ENCODE measurements at regions not wholly inside any gene's neighbourhood (a gene's known extent, or its start where the extent isn't known, plus 50 kb on each side); places are given as distances from the start of the nearest gene placed in this dataset.

GRCh38 chr9:79151791-79152190 is 420.0 kb upstream of the TLE4 start:
- Mint-ChIP-seq H3K27ac (no peak overlapping the region), H3K36me3 (ENCODE audit: low read depth) (no peaks in the 10 kb centered on the region), H3K4me1 (ENCODE audit: low read depth) (no peaks in the 10 kb centered on the region), H3K9me3 (no peaks in the 10 kb centered on the region), H3K4me3 (no peak overlapping the region), H3K27me3 (peaks cover 3% of the 10 kb centered on the region)

DNA sequence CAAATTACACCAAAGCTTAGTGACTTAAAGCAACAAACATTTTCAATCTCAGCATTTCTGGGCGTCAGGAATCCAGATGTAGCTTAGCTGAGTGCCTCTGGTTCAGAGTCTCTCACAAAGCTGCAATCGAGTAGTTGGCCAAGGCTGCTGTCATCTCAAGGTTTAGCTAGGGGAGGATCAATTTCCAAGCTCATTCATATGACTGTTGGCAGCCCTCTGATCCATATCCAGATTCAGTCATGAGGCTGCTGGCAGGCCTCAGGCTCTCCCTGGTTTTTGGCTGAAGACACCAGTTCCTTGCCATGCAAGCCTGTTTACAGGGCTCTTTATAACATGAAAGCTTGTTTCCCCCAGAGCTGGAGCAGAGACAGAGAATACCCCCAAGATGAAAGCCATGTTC is 419.5 kb upstream of the TLE4 start:
- Mint-ChIP-seq H3K27ac (no peak overlapping the region), H3K4me1 (ENCODE audit: low read depth) (no peaks in the 10 kb centered on the region), H3K4me3 (no peak overlapping the region), H3K27me3 (peaks cover 3% of the 10 kb centered on the region), H3K9me3 (no peaks in the 10 kb centered on the region), H3K36me3 (ENCODE audit: low read depth) (no peaks in the 10 kb centered on the region)

DNA sequence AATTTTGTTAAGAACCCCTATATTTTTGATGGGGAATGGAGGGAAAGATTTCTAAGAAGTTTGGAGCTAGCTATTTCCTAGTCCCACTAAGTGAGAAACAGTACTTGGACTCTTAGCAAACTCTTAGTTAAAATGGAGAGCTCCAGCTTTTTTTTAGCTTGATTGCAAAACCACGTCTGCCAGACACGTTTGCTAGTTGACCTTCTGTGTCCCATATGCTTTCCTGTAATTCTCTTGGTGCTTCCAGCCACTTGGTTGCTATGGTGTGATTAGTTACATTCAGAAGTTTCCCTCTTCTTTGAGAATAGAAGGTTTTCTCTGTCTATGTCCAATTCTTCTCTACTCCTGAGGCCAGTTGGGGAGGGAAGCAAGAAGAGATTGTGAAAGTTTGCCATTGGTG is 417.0 kb upstream of the TLE4 start:
- Mint-ChIP-seq H3K4me1 (ENCODE audit: low read depth) (no peaks in the 10 kb centered on the region), H3K36me3 (ENCODE audit: low read depth) (no peaks in the 10 kb centered on the region), H3K9me3 (no peaks in the 10 kb centered on the region), H3K27ac (no peak overlapping the region), H3K27me3 (peaks cover 3% of the 10 kb centered on the region), H3K4me3 (no peak overlapping the region)

GRCh38 chr9:79155308-79155707 is 416.5 kb upstream of the TLE4 start:
- Mint-ChIP-seq H3K4me1 (ENCODE audit: low read depth) (no peaks in the 10 kb centered on the region), H3K27me3 (peaks cover 6% of the 10 kb centered on the region), H3K9me3 (no peaks in the 10 kb centered on the region), H3K36me3 (ENCODE audit: low read depth) (no peaks in the 10 kb centered on the region), H3K27ac (no peak overlapping the region), H3K4me3 (no peak overlapping the region)

DNA sequence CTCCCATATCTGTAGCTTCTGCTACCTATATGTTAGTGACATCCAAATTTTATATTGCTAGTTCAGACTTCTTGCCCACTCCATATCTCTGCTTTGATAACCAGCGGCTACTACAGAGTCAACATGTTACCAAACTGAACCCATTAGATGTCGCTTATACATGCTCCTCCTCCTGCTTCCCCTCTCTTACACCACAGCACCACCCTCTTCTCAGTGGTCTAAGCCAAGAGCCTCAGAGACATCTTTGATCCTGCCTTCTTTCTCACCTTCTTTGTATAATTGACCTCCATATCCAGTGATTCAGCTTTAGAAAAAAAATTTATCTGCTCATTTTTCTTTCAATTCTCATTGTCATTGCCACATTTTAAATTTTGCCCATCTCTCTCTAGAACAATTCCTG is 408.2 kb upstream of the TLE4 start:
- H3K36me3 Mint-ChIP-seq (ENCODE audit: low read depth) = no peaks in the 10 kb centered on the region
- H3K27ac Mint-ChIP-seq = no peak overlapping the region
- H3K27me3 Mint-ChIP-seq = peaks cover 4% of the 10 kb centered on the region
- H3K4me1 Mint-ChIP-seq (ENCODE audit: low read depth) = no peaks in the 10 kb centered on the region
- no peaks in the 10 kb centered on the region for H3K9me3 Mint-ChIP-seq
- H3K4me3 Mint-ChIP-seq = no peak overlapping the region

DNA sequence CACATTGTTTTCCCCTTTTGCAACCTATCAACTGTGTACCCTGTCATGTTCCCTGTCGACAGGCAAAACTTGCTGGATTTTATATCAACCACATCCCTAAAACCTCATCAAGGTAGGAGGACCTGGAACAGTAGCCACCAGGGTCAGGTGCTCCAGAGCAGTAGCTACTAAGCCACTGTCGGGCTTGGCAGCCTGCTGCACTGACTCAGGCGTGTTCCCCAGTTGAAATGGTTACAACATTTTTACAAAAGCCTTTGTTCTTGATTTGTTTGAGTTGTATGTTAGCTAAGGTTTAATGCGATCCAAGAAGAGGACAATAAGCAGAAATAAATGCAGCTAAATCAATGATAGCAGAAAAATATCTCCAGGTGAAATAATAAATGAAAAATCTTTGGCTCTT is 407.4 kb upstream of the TLE4 start:
- H3K4me1 Mint-ChIP-seq (ENCODE audit: low read depth) = no peaks in the 10 kb centered on the region
- H3K27ac Mint-ChIP-seq = no peak overlapping the region

DNA sequence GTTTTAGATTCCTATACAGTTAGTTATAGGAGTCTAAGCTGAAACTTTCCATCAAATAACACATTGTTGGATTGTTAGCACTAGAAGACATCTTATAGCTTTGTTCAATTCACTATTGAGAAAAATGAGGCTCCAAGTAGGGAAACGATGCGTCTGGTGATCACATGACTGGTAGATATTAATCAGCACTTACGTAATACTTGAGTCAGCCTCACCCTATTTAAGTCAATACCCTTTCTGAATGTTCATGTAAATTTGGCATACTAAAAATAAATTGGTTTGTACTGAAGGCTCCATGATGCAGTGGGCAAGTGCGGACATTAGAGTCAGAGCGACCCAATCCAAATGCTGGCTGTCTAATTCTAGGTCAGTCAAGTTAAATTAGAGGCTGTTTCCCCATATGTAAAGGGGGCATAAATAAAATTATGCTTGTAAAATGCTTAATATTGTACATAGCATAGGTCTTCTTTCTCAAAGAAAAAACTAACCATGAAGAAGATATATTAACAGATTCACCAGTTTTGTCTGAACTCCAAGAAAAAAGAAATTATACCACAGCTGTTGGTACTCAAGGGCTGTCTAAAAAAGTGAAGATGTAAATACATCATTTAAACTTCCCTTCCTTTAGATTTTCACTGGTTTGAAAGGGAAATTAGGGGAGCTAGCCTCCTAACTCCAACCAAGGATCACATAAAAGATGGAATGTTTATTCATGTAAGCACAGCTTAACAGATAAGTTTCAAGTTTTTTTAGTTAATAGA is 406.6 kb upstream of the TLE4 start:
- no peaks in the 10 kb centered on the region for H3K4me1 Mint-ChIP-seq (ENCODE audit: low read depth)
- no peak overlapping the region for H3K27ac Mint-ChIP-seq
- no peak overlapping the region for H3K4me3 Mint-ChIP-seq
- H3K36me3 Mint-ChIP-seq (ENCODE audit: low read depth) = no peaks in the 10 kb centered on the region
- H3K27me3 Mint-ChIP-seq = peaks cover 2% of the 10 kb centered on the region
- H3K9me3 Mint-ChIP-seq = no peaks in the 10 kb centered on the region

More for the DNA sequence above, 407.4 kb upstream of the TLE4 start:
- Mint-ChIP-seq H3K9me3 (no peaks in the 10 kb centered on the region), H3K27me3 (peaks cover 4% of the 10 kb centered on the region), H3K36me3 (ENCODE audit: low read depth) (no peaks in the 10 kb centered on the region), H3K4me3 (no peak overlapping the region)

DNA sequence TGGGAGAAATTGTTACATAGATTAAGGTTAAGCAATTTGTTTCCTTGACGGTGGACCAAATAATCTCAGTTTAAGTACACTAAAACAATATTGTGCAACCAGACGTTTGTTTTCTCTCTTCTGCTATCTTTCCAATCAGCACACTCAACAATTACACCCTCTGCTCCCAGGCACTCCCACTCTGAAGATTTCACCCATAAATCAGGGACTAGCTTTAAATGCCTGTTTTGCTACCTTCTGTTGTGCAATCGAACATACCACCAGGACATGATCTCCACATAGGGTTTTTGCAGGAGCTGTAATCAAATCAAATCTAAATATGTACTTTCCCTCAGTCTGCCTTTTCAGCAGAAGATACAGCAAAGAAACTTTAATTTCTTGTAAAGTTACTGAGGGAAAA is 405.8 kb upstream of the TLE4 start:
- no peaks in the 10 kb centered on the region for H3K27me3 Mint-ChIP-seq
- H3K4me3 Mint-ChIP-seq = no peak overlapping the region
- no peak overlapping the region for H3K27ac Mint-ChIP-seq
- H3K4me1 Mint-ChIP-seq (ENCODE audit: low read depth) = no peaks in the 10 kb centered on the region
- H3K36me3 Mint-ChIP-seq (ENCODE audit: low read depth) = no peaks in the 10 kb centered on the region
- H3K9me3 Mint-ChIP-seq = no peaks in the 10 kb centered on the region

DNA sequence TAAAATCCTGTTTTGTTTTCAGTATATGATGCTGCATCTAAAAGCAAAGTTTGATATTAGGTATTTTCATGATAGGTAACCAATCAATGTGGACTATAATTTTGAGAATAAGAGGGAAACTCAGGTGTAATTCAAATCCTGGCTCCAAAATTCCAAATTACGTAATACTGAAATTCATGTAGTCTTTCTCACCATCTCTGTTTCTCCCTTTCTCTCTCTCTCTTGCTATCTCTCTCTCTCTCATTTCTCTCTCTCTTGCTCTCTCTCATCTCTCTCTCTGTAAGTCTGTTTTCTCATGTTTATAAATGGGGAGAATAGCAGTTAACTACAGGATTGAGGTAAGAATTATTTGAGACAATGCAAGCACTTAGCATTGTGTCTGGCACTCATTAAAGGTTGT is 401.1 kb upstream of the TLE4 start:
- H3K36me3 Mint-ChIP-seq (ENCODE audit: low read depth) = no peaks in the 10 kb centered on the region
- H3K27ac Mint-ChIP-seq = no peak overlapping the region
- no peaks in the 10 kb centered on the region for H3K4me1 Mint-ChIP-seq (ENCODE audit: low read depth)
- H3K27me3 Mint-ChIP-seq = no peaks in the 10 kb centered on the region
- no peaks in the 10 kb centered on the region for H3K9me3 Mint-ChIP-seq
- H3K4me3 Mint-ChIP-seq = no peak overlapping the region

DNA sequence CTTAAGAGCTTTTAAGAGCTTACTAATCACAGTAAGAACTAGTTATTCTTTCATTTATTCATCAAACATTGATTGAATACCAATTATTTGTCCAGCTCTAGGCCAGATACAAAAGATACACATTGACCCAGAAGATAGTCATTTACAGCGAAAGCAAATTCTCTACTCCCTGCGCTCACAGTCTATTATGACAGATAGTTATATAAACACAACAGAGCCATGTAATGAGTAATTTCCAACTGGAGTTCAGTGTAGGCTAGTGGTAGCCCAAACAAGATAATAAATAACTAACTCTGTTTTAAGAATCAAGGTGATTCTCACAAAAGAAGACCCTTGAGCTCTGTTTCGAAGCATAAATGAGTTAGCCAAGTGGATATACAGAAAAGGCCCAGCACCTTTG is 397.8 kb upstream of the TLE4 start:
- Mint-ChIP-seq H3K27ac (no peak overlapping the region), H3K4me1 (ENCODE audit: low read depth) (no peaks in the 10 kb centered on the region), H3K27me3 (no peaks in the 10 kb centered on the region), H3K4me3 (no peak overlapping the region), H3K36me3 (ENCODE audit: low read depth) (no peaks in the 10 kb centered on the region), H3K9me3 (no peaks in the 10 kb centered on the region)

DNA sequence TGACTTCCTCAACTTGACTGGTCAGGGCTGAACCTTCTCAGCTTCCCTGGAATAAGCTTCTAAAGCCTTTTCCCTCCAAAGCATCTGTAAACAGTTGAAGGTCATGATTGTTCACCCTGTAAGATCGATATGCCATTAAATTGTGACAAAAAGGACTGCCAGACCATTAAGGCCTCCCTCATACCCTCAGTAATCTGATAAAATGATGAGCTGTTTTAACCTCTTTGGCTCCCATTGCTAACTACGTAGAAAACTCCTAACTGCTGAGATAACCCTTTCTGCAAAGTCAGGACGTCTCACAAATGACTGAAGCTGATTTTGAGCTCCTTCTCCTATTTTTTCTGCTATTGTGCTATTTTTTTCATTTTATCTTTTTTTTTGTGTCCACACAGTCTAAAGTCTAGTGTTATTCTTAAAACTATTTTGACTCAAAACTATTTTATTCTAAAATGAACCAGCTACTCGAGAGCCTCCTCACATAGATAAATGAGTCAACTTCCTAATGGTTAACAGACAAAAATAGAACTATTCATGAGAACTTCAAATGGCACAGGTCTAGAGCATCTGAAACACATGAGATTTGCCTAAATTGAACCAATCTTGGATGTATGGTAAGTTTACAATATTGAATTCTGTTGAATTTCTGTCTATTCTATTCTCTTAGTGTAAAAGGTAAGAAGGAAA is 395.6 kb upstream of the TLE4 start:
- Mint-ChIP-seq H3K36me3 (ENCODE audit: low read depth) (no peaks in the 10 kb centered on the region), H3K4me1 (ENCODE audit: low read depth) (no peaks in the 10 kb centered on the region), H3K9me3 (no peaks in the 10 kb centered on the region), H3K4me3 (no peak overlapping the region), H3K27me3 (peaks cover 3% of the 10 kb centered on the region), H3K27ac (no peak overlapping the region)

- Mint-ChIP-seq H3K27ac (no peak overlapping the region), H3K9me3 (no peaks in the 10 kb centered on the region), H3K36me3 (ENCODE audit: low read depth) (no peaks in the 10 kb centered on the region), H3K27me3 (peaks cover 3% of the 10 kb centered on the region), H3K4me1 (ENCODE audit: low read depth) (no peaks in the 10 kb centered on the region), H3K4me3 (no peak overlapping the region)
Measured at GRCh38 chr9:79184831-79185230, 386.9 kb upstream of the TLE4 start.

GRCh38 chr9:79185866-79186265 is 385.9 kb upstream of the TLE4 start:
- no peak overlapping the region for H3K27ac Mint-ChIP-seq
- no peak overlapping the region for H3K4me3 Mint-ChIP-seq
- H3K27me3 Mint-ChIP-seq = no peaks in the 10 kb centered on the region
- no peaks in the 10 kb centered on the region for H3K9me3 Mint-ChIP-seq
- H3K4me1 Mint-ChIP-seq (ENCODE audit: low read depth) = no peaks in the 10 kb centered on the region
- no peaks in the 10 kb centered on the region for H3K36me3 Mint-ChIP-seq (ENCODE audit: low read depth)

DNA sequence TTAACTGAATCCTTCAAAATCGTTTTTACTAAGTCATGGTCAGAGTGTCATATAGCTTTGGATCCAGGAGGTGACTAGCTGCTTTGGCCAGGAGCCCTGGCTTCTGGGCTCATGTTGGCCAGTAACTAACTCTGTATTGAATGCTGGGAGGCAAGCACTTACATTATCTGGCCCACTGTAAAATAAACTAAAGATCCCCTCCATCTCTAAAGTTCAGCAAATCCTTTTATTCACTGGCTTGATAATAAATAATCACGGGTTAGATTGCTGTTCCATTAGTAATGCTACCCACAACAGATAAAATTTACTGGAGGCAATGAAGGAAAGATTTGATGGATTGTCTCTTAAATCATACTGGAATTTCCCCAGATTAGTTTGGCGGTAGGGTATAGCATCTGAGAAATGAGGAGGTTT is 382.2 kb upstream of the TLE4 start:
- Mint-ChIP-seq H3K27me3 (no peaks in the 10 kb centered on the region), H3K4me1 (ENCODE audit: low read depth) (no peaks in the 10 kb centered on the region), H3K27ac (no peak overlapping the region), H3K9me3 (no peaks in the 10 kb centered on the region), H3K36me3 (ENCODE audit: low read depth) (no peaks in the 10 kb centered on the region), H3K4me3 (no peak overlapping the region)

DNA sequence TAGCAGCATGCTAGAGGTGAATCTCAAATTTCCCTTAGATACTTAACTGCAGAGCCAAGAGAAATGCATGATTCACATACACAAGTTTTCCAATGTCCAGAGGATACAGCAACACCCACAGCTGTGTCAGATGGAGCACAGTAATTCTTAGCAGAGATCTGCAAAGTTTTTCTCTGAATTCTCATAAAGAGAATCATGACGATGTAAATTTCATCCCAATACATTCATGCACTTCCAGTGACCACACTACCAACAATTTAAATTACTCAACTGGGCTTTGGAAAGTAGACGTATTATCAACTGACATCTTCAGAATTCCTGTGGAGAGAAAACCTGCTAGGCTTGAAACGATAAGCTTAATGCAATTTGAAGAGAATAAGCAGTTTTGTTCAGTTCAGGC is 378.8 kb upstream of the TLE4 start:
- no peaks in the 10 kb centered on the region for H3K27me3 Mint-ChIP-seq
- no peaks in the 10 kb centered on the region for H3K9me3 Mint-ChIP-seq
- H3K36me3 Mint-ChIP-seq (ENCODE audit: low read depth) = no peaks in the 10 kb centered on the region
- no peaks in the 10 kb centered on the region for H3K4me1 Mint-ChIP-seq (ENCODE audit: low read depth)
- H3K4me3 Mint-ChIP-seq = no peak overlapping the region
- no peak overlapping the region for H3K27ac Mint-ChIP-seq

Measured in stimulated activated naive CD8-positive, alpha-beta T cell treated with anti-CD3 and anti-CD28 coated beads, Interleukin-15, Interleukin-2, amounts not matched to agents 100 ng/mL and 50 ng/mL, for 24 hours (primary cell).